ENCODE measurements at regions not wholly inside any gene's neighbourhood (a gene's known extent, or its start where the extent isn't known, plus 50 kb on each side); places are given as distances from the start of the nearest gene placed in this dataset.

GRCh38 chr4:137668885-137669545, 136.7 kb upstream of the PCDH18 start:
- no peak for TF ChIP-seq CTCF (IDR thresholded peaks at IDR 0.05)

GRCh38 chr4:137664416-137664815, 132.1 kb upstream of the PCDH18 start:
- no peaks in the 10 kb centered on the region for H3K27me3 ChIP-seq
- H3K36me3 ChIP-seq: no peaks in the 10 kb centered on the region
- no peaks in the 10 kb centered on the region for H3K4me1 ChIP-seq (ENCODE audit: control insufficient read depth in 1 of 2, insufficient read depth in 1 of 2, low read depth in 1 of 2, low read length in 1 of 2)
- no peaks in the 10 kb centered on the region for H3K9me3 ChIP-seq
- TF ChIP-seq CTCF (IDR thresholded peaks at IDR 0.05): no peak
- no peak overlapping the region for H3K27ac ChIP-seq
- no peak overlapping the region for H3K4me3 ChIP-seq (ENCODE audit: low read depth in 1 of 2, low read length in 1 of 2)

More at GRCh38 chr4:137668885-137669545, 136.7 kb upstream of the PCDH18 start:
- H3K4me3 ChIP-seq (ENCODE audit: low read depth in 1 of 2, low read length in 1 of 2): no peak overlapping the region
- H3K36me3 ChIP-seq: no peaks in the 10 kb centered on the region
- H3K9me3 ChIP-seq: no peaks in the 10 kb centered on the region
- no peaks in the 10 kb centered on the region for H3K27me3 ChIP-seq
- no peak overlapping the region for H3K27ac ChIP-seq
- no peaks in the 10 kb centered on the region for H3K4me1 ChIP-seq (ENCODE audit: control insufficient read depth in 1 of 2, insufficient read depth in 1 of 2, low read depth in 1 of 2, low read length in 1 of 2)

- TF ChIP-seq CTCF (IDR thresholded peaks at IDR 0.05): no peak
- no peak overlapping the region for H3K27ac ChIP-seq
- no peaks in the 10 kb centered on the region for H3K9me3 ChIP-seq
- H3K4me3 ChIP-seq (ENCODE audit: low read depth in 1 of 2, low read length in 1 of 2): no peak overlapping the region
- no peaks in the 10 kb centered on the region for H3K27me3 ChIP-seq
- H3K36me3 ChIP-seq: no peaks in the 10 kb centered on the region
- no peaks in the 10 kb centered on the region for H3K4me1 ChIP-seq (ENCODE audit: control insufficient read depth in 1 of 2, insufficient read depth in 1 of 2, low read depth in 1 of 2, low read length in 1 of 2)
These were observed 131.7 kb upstream of the PCDH18 start for GRCh38 chr4:137664046-137664387.

GRCh38 chr4:137663251-137664045, 131.2 kb upstream of the PCDH18 start:
- Histone ChIP-seq H3K27me3 (no peaks in the 10 kb centered on the region), H3K36me3 (no peaks in the 10 kb centered on the region), H3K4me3 (ENCODE audit: low read depth in 1 of 2, low read length in 1 of 2) (no peak overlapping the region), H3K27ac (no peak overlapping the region), H3K4me1 (ENCODE audit: control insufficient read depth in 1 of 2, insufficient read depth in 1 of 2, low read depth in 1 of 2, low read length in 1 of 2) (no peaks in the 10 kb centered on the region), H3K9me3 (no peaks in the 10 kb centered on the region)
- no peak for TF ChIP-seq CTCF (IDR thresholded peaks at IDR 0.05)

GRCh38 chr4:137661693-137662092, 129.4 kb upstream of the PCDH18 start:
- Histone ChIP-seq H3K36me3 (no peaks in the 10 kb centered on the region), H3K9me3 (no peaks in the 10 kb centered on the region), H3K27ac (no peak overlapping the region), H3K4me1 (ENCODE audit: control insufficient read depth in 1 of 2, insufficient read depth in 1 of 2, low read depth in 1 of 2, low read length in 1 of 2) (no peaks in the 10 kb centered on the region), H3K27me3 (no peaks in the 10 kb centered on the region), H3K4me3 (ENCODE audit: low read depth in 1 of 2, low read length in 1 of 2) (no peak overlapping the region)
- TF ChIP-seq CTCF (IDR thresholded peaks at IDR 0.05): no peak

All from neutrophil (primary cell).